NCI-H510A (cell line): ENCODE measurements at regions not wholly inside any gene's neighbourhood (a gene's known extent, or its start where the extent isn't known, plus 50 kb on each side); places are given as distances from the start of the nearest gene placed in this dataset.

Experiments used
- DNase-seq: peaks from one replicate; lab custom pipeline; 2025; lab: John Stamatoyannopoulos, UW

GRCh38 chrX:51798701-51799100 lies 55.5 kb downstream of the GSPT2 start:
- DNase-seq = no peak

- peak; percentile 33 for DNase-seq
Observed at GRCh38 chrX:51802917-51803688, 59.9 kb downstream of the GSPT2 start.

- DNase-seq = no peak
Observed at GRCh38 chrX:51803833-51804232, 60.6 kb downstream of the GSPT2 start.

GRCh38 chrX:51804741-51805140 lies 61.5 kb downstream of the GSPT2 start:
- no peak for DNase-seq

GRCh38 chrX:51813886-51814460 lies 70.7 kb downstream of the GSPT2 start:
- no peak for DNase-seq

- DNase-seq = no peak
Observed at GRCh38 chrX:51824061-51824460, 69.4 kb upstream of the MAGED1 start.

GRCh38 chrX:51825436-51825835 lies 68.0 kb upstream of the MAGED1 start:
- DNase-seq = no peak

- DNase-seq = no peak
Observed at GRCh38 chrX:51834076-51834475, 59.3 kb upstream of the MAGED1 start.

- no peak for DNase-seq
Observed at GRCh38 chrX:51836823-51837222, 56.6 kb upstream of the MAGED1 start.

GRCh38 chrX:51837451-51837850 lies 56.0 kb upstream of the MAGED1 start:
- DNase-seq = no peak

- peak; percentile 4 for DNase-seq
Observed at GRCh38 chrX:51837921-51838320, 55.5 kb upstream of the MAGED1 start.
